Heart left ventricle (tissue), 13 donors: ENCODE measurements at regions not wholly inside any gene's neighbourhood (a gene's known extent, or its start where the extent isn't known, plus 50 kb on each side); places are given as distances from the start of the nearest gene placed in this dataset.
"Not testable (repeated sequence)": the region's sequence is repeated elsewhere in the genome, so short reads cannot be mapped to it uniquely, and the experiment has no call there.

Source experiments
- CTCF ChIP-seq, 12 donors: fragments of 200-600 bp; sonication (generic) in 4 of 12; IDR thresholded peaks; one replicate each; pipeline versions ENCODE4 v1.5.0 to v1.8.0; 2018 to 2022; ENCODE audit warnings: antibody characterized with exemption in 12 of 12, mild to moderate bottlenecking in 5 of 12
- POLR2A ChIP-seq, 2 donors: fragments of 450-650 bp; IDR thresholded peaks; one replicate each; pipeline ENCODE4 v1.6.1; 2017; ENCODE audit warnings: antibody characterized with exemption in 2 of 2, mild to moderate bottlenecking in 2 of 2, moderate library complexity in 2 of 2
- donor health status: ischemic (EF 13 %, LVEDD 7.1; RV severe dilation, severe dysfunction).
- donor health status: DM: no; HTN: yes; CAD: no.
- donor health status: DM: no; HTN: no; CAD: no.
- donor health status: ischemic (EF 25% LVEDD 6.9; RV normal size, moderate dysfunction).
- donor health status: ischemic (EF 25% LVEDD 5.7; RV mildly dilated, moderate dysfunction).
- donor health status: ischemic (EF 35%, LVEDD 5.7; RV mildly dilated, moderate dysfunction).
- donor health status: nonischemic (EF 11% LVEDD 7.7; RV severe dilation, severe dysfunction).
- donor health status: DM: yes; HTN: yes; CAD: no.
- donor health status: PGD.
- donor health status: ischemic (EF 29% LVEDD 5.4; RV normal size, mild dysfunction).
- donor health status: nonischemic (EF 23%, LVEDD 6.1; RV moderate dilation, normal function).

GRCh38 chr9:41779897-41780406 is 349.3 kb downstream of the CNTNAP3B start:
- not testable (repeated sequence) for TF ChIP-seq CTCF, POLR2A (IDR thresholded peaks at IDR 0.05)
